ENCODE measurements at regions not wholly inside any gene's neighbourhood (a gene's known extent, or its start where the extent isn't known, plus 50 kb on each side); places are given as distances from the start of the nearest gene placed in this dataset.

- H3K4me3 ChIP-seq, result no peak overlapping the region
- H3K9me3 ChIP-seq, result no peaks in the 10 kb centered on the region
- H3K36me3 ChIP-seq, result no peaks in the 10 kb centered on the region
- DNase-seq, result no peak
- no peak for TF ChIP-seq POLR2A (IDR thresholded peaks at IDR 0.05)
- TF ChIP-seq, protein P1, sequence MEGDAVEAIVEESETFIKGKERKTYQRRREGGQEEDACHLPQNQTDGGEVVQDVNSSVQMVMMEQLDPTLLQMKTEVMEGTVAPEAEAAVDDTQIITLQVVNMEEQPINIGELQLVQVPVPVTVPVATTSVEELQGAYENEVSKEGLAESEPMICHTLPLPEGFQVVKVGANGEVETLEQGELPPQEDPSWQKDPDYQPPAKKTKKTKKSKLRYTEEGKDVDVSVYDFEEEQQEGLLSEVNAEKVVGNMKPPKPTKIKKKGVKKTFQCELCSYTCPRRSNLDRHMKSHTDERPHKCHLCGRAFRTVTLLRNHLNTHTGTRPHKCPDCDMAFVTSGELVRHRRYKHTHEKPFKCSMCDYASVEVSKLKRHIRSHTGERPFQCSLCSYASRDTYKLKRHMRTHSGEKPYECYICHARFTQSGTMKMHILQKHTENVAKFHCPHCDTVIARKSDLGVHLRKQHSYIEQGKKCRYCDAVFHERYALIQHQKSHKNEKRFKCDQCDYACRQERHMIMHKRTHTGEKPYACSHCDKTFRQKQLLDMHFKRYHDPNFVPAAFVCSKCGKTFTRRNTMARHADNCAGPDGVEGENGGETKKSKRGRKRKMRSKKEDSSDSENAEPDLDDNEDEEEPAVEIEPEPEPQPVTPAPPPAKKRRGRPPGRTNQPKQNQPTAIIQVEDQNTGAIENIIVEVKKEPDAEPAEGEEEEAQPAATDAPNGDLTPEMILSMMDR (IDR thresholded peaks at IDR 0.05 in 8 of 11, conservative IDR thresholded peaks at IDR 0.05 in 3 of 11), result no peak
- TF ChIP-seq POLR2AphosphoS5 (IDR thresholded peaks at IDR 0.05), result no peak
- intact Hi-C loops (cut with DNase I; ENCODE audit: low total_unique reads), result no loop called here
- 76 to 83% (median 81%) methylated on average over 5 of the region's 5 CpGs for WGBS, 5 donors
- no peaks in the 10 kb centered on the region for H3K27me3 ChIP-seq (replicated peaks in 1 of 7)
- H3K4me1 ChIP-seq, result no peaks in the 10 kb centered on the region
- no peak overlapping the region for H3K27ac ChIP-seq
Observed at GRCh38 chr5:68593211-68593671, 377.7 kb downstream of the PIK3R1 start.

DNA sequence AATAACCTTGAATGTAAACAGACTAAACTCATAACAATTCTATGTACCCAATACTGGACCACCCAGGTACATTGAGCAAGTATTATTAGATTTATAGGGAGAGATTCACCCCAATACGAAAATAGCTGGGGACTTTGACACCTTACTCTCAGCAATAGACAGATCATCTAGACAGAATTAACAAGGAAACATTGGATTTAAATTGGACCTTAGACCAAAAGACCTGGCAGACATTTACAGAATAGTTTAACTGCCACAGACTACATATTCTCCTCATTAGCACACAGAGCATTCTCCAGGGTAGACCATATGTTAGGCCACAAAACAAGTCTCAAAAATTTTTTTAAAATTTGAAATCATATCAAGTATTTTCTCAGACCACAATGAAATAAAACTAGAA lies 397.4 kb downstream of the PIK3R1 start:
- H3K27me3 ChIP-seq (replicated peaks in 1 of 7), result no peaks in the 10 kb centered on the region
- TF ChIP-seq POLR2AphosphoS5 (IDR thresholded peaks at IDR 0.05) (no peak), POLR2A (IDR thresholded peaks at IDR 0.05) (no peak)
- TF ChIP-seq, protein P1 (IDR thresholded peaks at IDR 0.05 in 8 of 11, conservative IDR thresholded peaks at IDR 0.05 in 3 of 11), result no peak
- H3K4me1 ChIP-seq, result no peaks in the 10 kb centered on the region
- H3K9me3 ChIP-seq, result peaks cover 4 to 68% (median 42%) of the 10 kb centered on the region in 8 donors
- no peak overlapping the region for H3K27ac ChIP-seq
- no peak overlapping the region for H3K4me3 ChIP-seq
- 78 to 97% (median 87%) methylated on average over 1 of the region's 1 CpG for WGBS, 5 donors
- DNase-seq, result no peak
- H3K36me3 ChIP-seq, result no peaks in the 10 kb centered on the region
- intact Hi-C loops (cut with DNase I; ENCODE audit: low total_unique reads), result no loop called here

DNA sequence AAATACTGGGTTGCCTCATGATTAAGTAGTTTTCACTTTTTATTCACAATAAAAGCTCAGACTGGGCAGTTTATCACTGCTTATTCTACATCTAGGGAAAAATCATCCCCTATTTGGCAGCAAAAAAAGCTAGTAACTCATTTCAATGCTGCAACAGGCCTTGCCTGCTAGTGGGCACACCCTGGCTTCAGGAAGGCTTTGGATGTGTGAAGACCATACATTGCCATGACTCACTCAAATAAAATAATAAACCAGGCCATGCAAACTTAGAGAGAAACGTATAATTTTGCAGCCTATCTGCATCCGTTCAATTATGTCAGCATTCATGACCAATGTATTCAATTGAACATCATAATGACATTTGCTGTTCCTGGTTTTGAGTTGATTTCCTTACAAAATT lies 402.9 kb downstream of the PIK3R1 start:
- Histone ChIP-seq H3K4me3 (no peak overlapping the region), H3K27ac (no peak overlapping the region), H3K36me3 (no peaks in the 10 kb centered on the region), H3K27me3 (replicated peaks in 1 of 7) (no peaks in the 10 kb centered on the region), H3K9me3 (peaks cover 0 to 23% (median 9%) of the 10 kb centered on the region in 8 donors), H3K4me1 (no peaks in the 10 kb centered on the region)
- 91 to 99% (median 92%) methylated on average over 2 of the region's 2 CpGs for WGBS, 5 donors
- DNase-seq, result no peak
- intact Hi-C loops (cut with DNase I; ENCODE audit: low total_unique reads), result no loop called here
- TF ChIP-seq, protein P1 (IDR thresholded peaks at IDR 0.05 in 8 of 11, conservative IDR thresholded peaks at IDR 0.05 in 3 of 11), result no peak
- TF ChIP-seq POLR2AphosphoS5 (IDR thresholded peaks at IDR 0.05) (no peak), POLR2A (IDR thresholded peaks at IDR 0.05) (no peak)

DNA sequence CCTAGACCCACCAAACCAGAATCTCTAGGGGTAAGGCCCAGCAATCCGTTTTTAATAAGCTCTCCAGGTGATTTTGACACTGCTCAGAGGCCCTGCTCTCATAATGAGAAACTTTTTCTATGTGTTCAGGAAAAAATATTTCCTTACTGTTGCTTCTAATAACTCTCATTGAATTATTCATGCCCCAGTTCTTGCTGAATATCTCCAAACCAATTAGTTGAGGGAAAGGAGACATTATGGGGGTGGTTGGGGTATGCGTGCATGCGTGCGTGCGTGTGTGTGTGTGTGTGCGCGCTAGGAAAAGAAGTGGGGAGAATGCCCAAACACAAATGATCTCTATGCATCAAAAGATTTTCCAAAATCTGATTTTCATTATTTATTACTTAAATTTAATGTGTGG lies 411.4 kb downstream of the PIK3R1 start:
- no peaks in the 10 kb centered on the region for H3K27me3 ChIP-seq (replicated peaks in 1 of 7)
- no peak overlapping the region for H3K27ac ChIP-seq
- WGBS, 5 donors, result 88 to 94% (median 91%) methylated on average over 7 of the region's 7 CpGs
- DNase-seq, result no peak
- H3K4me3 ChIP-seq, result no peak overlapping the region
- H3K9me3 ChIP-seq, result no peaks in the 10 kb centered on the region
- intact Hi-C loops (cut with DNase I; ENCODE audit: low total_unique reads), result no loop called here
- TF ChIP-seq POLR2A (IDR thresholded peaks at IDR 0.05) (no peak), POLR2AphosphoS5 (IDR thresholded peaks at IDR 0.05) (no peak)
- TF ChIP-seq, protein P1 (IDR thresholded peaks at IDR 0.05 in 8 of 11, conservative IDR thresholded peaks at IDR 0.05 in 3 of 11), result no peak
- H3K36me3 ChIP-seq, result no peaks in the 10 kb centered on the region
- no peaks in the 10 kb centered on the region for H3K4me1 ChIP-seq
